Activated naive CD4-positive, alpha-beta T cell treated with Interleukin-2 at 50 U/mL for 16 hours (primary cell): ENCODE measurements at regions not wholly inside any gene's neighbourhood (a gene's known extent, or its start where the extent isn't known, plus 50 kb on each side); places are given as distances from the start of the nearest gene placed in this dataset.

Experiments
- DNase-seq: peaks from one replicate; pipeline ENCODE4 v3.0.0-alpha.2; 2020

GRCh38 chr3:144307951-144308350, 336.3 kb downstream of the DIPK2A start:
- DNase-seq, result no peak

GRCh38 chr3:144308396-144308795, 336.8 kb downstream of the DIPK2A start:
- DNase-seq, result no peak

- DNase-seq, result no peak
Observed at GRCh38 chr3:144312702-144313101, 341.1 kb downstream of the DIPK2A start.

- no peak for DNase-seq
Observed at GRCh38 chr3:144314946-144315345, 343.3 kb downstream of the DIPK2A start.

GRCh38 chr3:144317961-144318360, 346.3 kb downstream of the DIPK2A start:
- no peak for DNase-seq

GRCh38 chr3:144324076-144324475, 352.5 kb downstream of the DIPK2A start:
- DNase-seq, result no peak

GRCh38 chr3:144332868-144333267, 361.2 kb downstream of the DIPK2A start:
- no peak for DNase-seq

- no peak for DNase-seq
Observed at GRCh38 chr3:144341471-144341870, 369.8 kb downstream of the DIPK2A start.

- DNase-seq, result no peak
Observed at GRCh38 chr3:144343343-144343742, 371.7 kb downstream of the DIPK2A start.

GRCh38 chr3:144343777-144344176, 372.2 kb downstream of the DIPK2A start:
- DNase-seq, result no peak

GRCh38 chr3:144344925-144345548, 373.4 kb downstream of the DIPK2A start:
- no peak for DNase-seq

GRCh38 chr3:144350125-144350524, 378.5 kb downstream of the DIPK2A start:
- no peak for DNase-seq

GRCh38 chr3:144351011-144351410, 379.4 kb downstream of the DIPK2A start:
- no peak for DNase-seq

GRCh38 chr3:144351773-144352365, 380.2 kb downstream of the DIPK2A start:
- no peak for DNase-seq

GRCh38 chr3:144358191-144358590, 386.6 kb downstream of the DIPK2A start:
- no peak for DNase-seq

- no peak for DNase-seq
Observed at GRCh38 chr3:144361002-144361401, 389.4 kb downstream of the DIPK2A start.

- DNase-seq, result no peak
Observed at GRCh38 chr3:144362126-144362525, 390.5 kb downstream of the DIPK2A start.

GRCh38 chr3:144363856-144364255, 392.2 kb downstream of the DIPK2A start:
- DNase-seq, result no peak

- DNase-seq, result no peak
Observed at GRCh38 chr3:144364737-144365136, 393.1 kb downstream of the DIPK2A start.

GRCh38 chr3:144369129-144369879, 397.7 kb downstream of the DIPK2A start:
- no peak for DNase-seq

- DNase-seq, result no peak
Observed at GRCh38 chr3:144375088-144375487, 403.5 kb downstream of the DIPK2A start.

GRCh38 chr3:144380849-144381248, 409.2 kb downstream of the DIPK2A start:
- DNase-seq, result no peak

- no peak for DNase-seq
Observed at GRCh38 chr3:144381607-144382006, 410.0 kb downstream of the DIPK2A start.

- no peak for DNase-seq
Observed at GRCh38 chr3:144384241-144384979, 412.8 kb downstream of the DIPK2A start.
